DND-41 (cell line): ENCODE measurements at regions not wholly inside any gene's neighbourhood (a gene's known extent, or its start where the extent isn't known, plus 50 kb on each side); places are given as distances from the start of the nearest gene placed in this dataset.

Experiments used
- ATAC-seq: fragments of 200-7000 bp; cut with Tn5 transposase; 3 replicates; pipeline ENCODE4 v1.9.1; 2021; ENCODE audit warnings: low read depth; ENCODE audit not compliant: insufficient read depth
- DNase-seq: peaks from one replicate; pipeline ENCODE4 v3.0.0-alpha.2; 2020
- H2AFZ ChIP-seq: 2 replicates; pipeline ENCODE4 v1.6.0; 2012; ENCODE audit warnings: low read depth, low read length
- H3K27ac ChIP-seq: 2 replicates; pipeline ENCODE4 v1.5.1; 2012; ENCODE audit warnings: low read length, inconsistent platforms
- H3K27me3 ChIP-seq: fragments of 200-600 bp; sonication (generic); 2 replicates; pipeline ENCODE4 v1.6.0; 2012; ENCODE audit warnings: low read length, mild to moderate bottlenecking, inconsistent platforms; ENCODE audit not compliant: insufficient read depth, poor library complexity
- H3K36me3 ChIP-seq: 2 replicates; pipeline ENCODE4 v1.5.1; 2012; ENCODE audit warnings: low read length, inconsistent platforms; ENCODE audit not compliant: insufficient read depth
- H3K4me1 ChIP-seq: 2 replicates; pipeline ENCODE4 v1.5.1; 2012; ENCODE audit warnings: mild to moderate bottlenecking, low read length; ENCODE audit not compliant: insufficient read depth
- H3K4me2 ChIP-seq: 2 replicates; pipeline ENCODE4 v1.6.0; 2012; ENCODE audit warnings: mild to moderate bottlenecking, moderate library complexity, low read length, inconsistent platforms; ENCODE audit not compliant: insufficient read depth
- H3K4me3 ChIP-seq, 2 experiments: fragments of 200-600 bp in 1 of 2; shearing (Covaris generic) in 1 of 2; 2 replicates each; pipeline ENCODE4 v1.5.1; 2012 to 2016; ENCODE audit warnings: inconsistent platforms in 2 of 2, low read length in 2 of 2, mild to moderate bottlenecking in 2 of 2, low read depth in 1 of 2, moderate library complexity in 1 of 2
- H3K79me2 ChIP-seq: 2 replicates; pipeline ENCODE4 v1.6.0; 2012; ENCODE audit warnings: low read length, inconsistent platforms; ENCODE audit not compliant: insufficient read depth
- H3K9ac ChIP-seq: 2 replicates; pipeline ENCODE4 v1.6.0; 2012; ENCODE audit warnings: low read depth, mild to moderate bottlenecking, inconsistent platforms, low read length, moderate library complexity
- H3K9me3 ChIP-seq: 2 replicates; pipeline ENCODE4 v1.5.1; 2012; ENCODE audit warnings: low read length, moderate library complexity, mild to moderate bottlenecking, inconsistent platforms; ENCODE audit not compliant: insufficient read depth, severe bottlenecking
- H4K20me1 ChIP-seq: 2 replicates; pipeline ENCODE4 v1.6.0; 2012; ENCODE audit warnings: low read length; ENCODE audit not compliant: insufficient read depth
- EZH2 ChIP-seq: IDR thresholded peaks from 3 replicates; pipeline ENCODE4 v1.6.1; 2012; ENCODE audit warnings: borderline replicate concordance, low read depth, mild to moderate bottlenecking, moderate library complexity, low read length, inconsistent platforms; ENCODE audit not compliant: severe bottlenecking
- TF ChIP-seq, protein P1 (sequence below): IDR thresholded peaks from 2 replicates; pipeline ENCODE4 v1.5.1; 2012; ENCODE audit warnings: borderline replicate concordance, low read length, moderate library complexity, mild to moderate bottlenecking; ENCODE audit not compliant: poor library complexity, severe bottlenecking; ENCODE audit errors: extremely low read depth

DNA sequence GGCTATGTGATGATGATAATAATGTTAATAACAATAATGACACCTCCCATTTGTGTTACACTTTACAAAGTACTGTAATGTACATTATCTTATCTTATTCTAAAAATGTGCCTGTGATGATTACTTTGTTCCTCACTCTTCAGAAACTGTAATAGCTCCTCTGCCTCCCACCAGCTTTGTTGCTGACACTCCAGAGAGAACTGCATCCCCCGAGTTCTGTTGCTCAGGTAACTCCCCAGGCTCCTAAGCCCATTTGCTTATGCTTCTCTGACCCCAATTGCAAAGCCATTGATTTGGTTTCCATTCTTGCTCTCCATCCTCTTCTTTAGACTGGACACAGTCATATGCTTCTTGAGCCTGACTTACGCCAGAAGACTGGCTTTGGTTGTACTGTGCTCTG, 319.7 kb downstream of the EPM2A start:
- DNase-seq (no peak), ATAC-seq (no peak)
- H3K4me2 ChIP-seq, result no peak overlapping the region
- no peaks in the 10 kb centered on the region for H3K79me2 ChIP-seq
- no peaks in the 10 kb centered on the region for H3K9me3 ChIP-seq
- TF ChIP-seq EZH2, result no peak
- TF ChIP-seq, protein P1, sequence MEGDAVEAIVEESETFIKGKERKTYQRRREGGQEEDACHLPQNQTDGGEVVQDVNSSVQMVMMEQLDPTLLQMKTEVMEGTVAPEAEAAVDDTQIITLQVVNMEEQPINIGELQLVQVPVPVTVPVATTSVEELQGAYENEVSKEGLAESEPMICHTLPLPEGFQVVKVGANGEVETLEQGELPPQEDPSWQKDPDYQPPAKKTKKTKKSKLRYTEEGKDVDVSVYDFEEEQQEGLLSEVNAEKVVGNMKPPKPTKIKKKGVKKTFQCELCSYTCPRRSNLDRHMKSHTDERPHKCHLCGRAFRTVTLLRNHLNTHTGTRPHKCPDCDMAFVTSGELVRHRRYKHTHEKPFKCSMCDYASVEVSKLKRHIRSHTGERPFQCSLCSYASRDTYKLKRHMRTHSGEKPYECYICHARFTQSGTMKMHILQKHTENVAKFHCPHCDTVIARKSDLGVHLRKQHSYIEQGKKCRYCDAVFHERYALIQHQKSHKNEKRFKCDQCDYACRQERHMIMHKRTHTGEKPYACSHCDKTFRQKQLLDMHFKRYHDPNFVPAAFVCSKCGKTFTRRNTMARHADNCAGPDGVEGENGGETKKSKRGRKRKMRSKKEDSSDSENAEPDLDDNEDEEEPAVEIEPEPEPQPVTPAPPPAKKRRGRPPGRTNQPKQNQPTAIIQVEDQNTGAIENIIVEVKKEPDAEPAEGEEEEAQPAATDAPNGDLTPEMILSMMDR, result no peak
- no peak overlapping the region for H3K9ac ChIP-seq
- H3K27me3 ChIP-seq, result no peaks in the 10 kb centered on the region
- no peak overlapping the region for H3K27ac ChIP-seq
- H3K4me1 ChIP-seq, result no peaks in the 10 kb centered on the region
- H2AFZ ChIP-seq, result no peak overlapping the region
- H3K36me3 ChIP-seq, result no peaks in the 10 kb centered on the region
- no peaks in the 10 kb centered on the region for H4K20me1 ChIP-seq
- H3K4me3 ChIP-seq, result no peak overlapping the region

DNA sequence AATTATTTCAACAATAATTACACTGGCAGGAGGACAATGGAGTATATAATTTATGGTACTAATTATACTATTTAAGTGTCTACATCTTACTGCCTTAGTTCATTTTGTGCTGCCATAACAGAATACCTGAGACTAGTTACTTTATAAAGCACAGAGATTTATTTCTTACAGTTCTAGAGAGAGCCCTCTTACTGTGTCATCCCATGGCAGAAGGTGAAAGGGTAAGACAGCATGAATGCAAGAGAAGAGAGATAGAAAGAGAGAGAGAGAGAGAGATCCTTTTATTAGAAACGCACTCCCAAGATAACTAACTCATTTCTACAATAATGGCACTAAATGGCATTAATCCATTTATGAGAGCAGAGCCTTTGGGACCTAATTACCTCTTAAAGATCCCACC, 314.7 kb downstream of the EPM2A start:
- no peaks in the 10 kb centered on the region for H3K27me3 ChIP-seq
- no peak for DNase-seq
- H3K4me2 ChIP-seq, result no peak overlapping the region
- H3K9me3 ChIP-seq, result no peaks in the 10 kb centered on the region
- no peaks in the 10 kb centered on the region for H3K79me2 ChIP-seq
- H4K20me1 ChIP-seq, result no peaks in the 10 kb centered on the region
- no peak overlapping the region for H2AFZ ChIP-seq
- no peaks in the 10 kb centered on the region for H3K36me3 ChIP-seq
- TF ChIP-seq EZH2, result no peak
- TF ChIP-seq, protein P1, result no peak
- H3K4me1 ChIP-seq, result no peaks in the 10 kb centered on the region
- ATAC-seq, result no peak
- no peak overlapping the region for H3K27ac ChIP-seq
- H3K9ac ChIP-seq, result no peak overlapping the region
- no peak overlapping the region for H3K4me3 ChIP-seq

DNA sequence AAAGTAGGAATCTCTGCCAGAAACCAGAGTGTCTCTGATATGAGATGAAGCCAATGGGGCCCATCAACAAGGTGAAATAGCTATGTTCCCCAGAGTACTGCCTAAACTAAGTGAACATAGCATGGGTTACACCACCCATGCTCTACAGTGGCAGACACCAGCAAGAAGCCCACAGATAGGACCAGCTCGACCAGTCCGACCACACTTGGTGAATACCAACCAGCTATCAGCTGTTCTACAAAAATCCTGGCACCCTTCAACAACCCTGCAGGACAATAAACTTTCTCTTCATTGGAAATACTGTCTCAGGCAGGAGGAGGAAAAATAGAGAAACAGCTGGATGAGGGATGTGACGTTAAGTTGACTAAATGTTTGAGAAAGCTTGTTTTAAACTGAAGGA, 311.4 kb downstream of the EPM2A start:
- no peaks in the 10 kb centered on the region for H4K20me1 ChIP-seq
- H3K36me3 ChIP-seq, result no peaks in the 10 kb centered on the region
- no peaks in the 10 kb centered on the region for H3K27me3 ChIP-seq
- H3K4me3 ChIP-seq, result no peak overlapping the region
- TF ChIP-seq, protein P1, result no peak
- no peak for TF ChIP-seq EZH2
- DNase-seq (no peak), ATAC-seq (no peak)
- H2AFZ ChIP-seq, result no peak overlapping the region
- H3K4me2 ChIP-seq, result no peak overlapping the region
- H3K79me2 ChIP-seq, result no peaks in the 10 kb centered on the region
- no peak overlapping the region for H3K9ac ChIP-seq
- H3K27ac ChIP-seq, result no peak overlapping the region
- no peaks in the 10 kb centered on the region for H3K4me1 ChIP-seq
- no peaks in the 10 kb centered on the region for H3K9me3 ChIP-seq

DNA sequence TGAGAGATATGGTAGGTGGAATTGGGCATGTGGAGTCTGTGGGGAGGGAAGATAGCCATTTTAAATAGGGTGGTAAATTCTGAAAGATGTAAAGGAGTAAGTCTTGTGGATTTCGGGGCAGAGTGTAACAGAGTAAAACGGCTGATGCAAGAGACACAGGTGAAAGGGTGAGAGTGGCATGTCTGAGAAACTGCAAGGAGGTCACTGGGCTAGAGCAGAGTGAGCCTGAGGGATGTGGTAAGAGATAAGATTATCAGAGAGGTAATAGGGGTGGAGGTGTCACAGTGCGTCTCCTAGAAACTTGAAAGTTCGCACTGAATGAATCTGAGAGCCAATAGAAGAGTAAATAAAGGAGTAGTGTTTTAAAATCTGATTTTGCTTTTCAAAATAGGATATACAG, 308.1 kb downstream of the EPM2A start:
- DNase-seq (no peak), ATAC-seq (no peak)
- TF ChIP-seq EZH2, result no peak
- TF ChIP-seq, protein P1, result no peak
- Histone ChIP-seq H3K9me3 (no peaks in the 10 kb centered on the region), H3K27me3 (no peaks in the 10 kb centered on the region), H3K4me2 (no peak overlapping the region), H3K4me1 (no peaks in the 10 kb centered on the region), H3K36me3 (no peaks in the 10 kb centered on the region), H2AFZ (no peak overlapping the region), H4K20me1 (no peaks in the 10 kb centered on the region), H3K27ac (no peak overlapping the region), H3K79me2 (no peaks in the 10 kb centered on the region), H3K9ac (no peak overlapping the region), H3K4me3 (no peak overlapping the region)
